ENCODE measurements at regions not wholly inside any gene's neighbourhood (a gene's known extent, or its start where the extent isn't known, plus 50 kb on each side); places are given as distances from the start of the nearest gene placed in this dataset.
"Not testable (repeated sequence)": the region's sequence is repeated elsewhere in the genome, so short reads cannot be mapped to it uniquely, and the experiment has no call there.

DNA sequence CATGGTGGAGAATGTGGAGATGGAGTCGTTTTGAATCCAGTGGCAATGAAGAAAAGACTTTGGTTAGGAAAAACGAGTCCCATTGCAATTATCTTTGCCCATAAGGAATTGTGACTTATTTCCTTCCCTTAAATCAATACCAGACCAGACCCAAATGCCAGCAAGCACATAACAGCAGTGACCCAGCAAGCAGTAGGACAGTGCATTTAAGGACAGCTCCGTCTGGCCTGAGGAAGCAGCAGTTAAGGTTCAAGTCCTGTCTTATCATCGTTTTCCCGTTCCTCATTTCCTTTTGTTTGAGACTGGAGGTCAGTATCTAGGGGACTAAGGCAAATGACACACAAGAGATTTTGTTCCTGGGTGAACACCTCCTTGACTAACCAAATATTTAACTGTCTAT lies 74.6 kb upstream of the FAM20A start:
- DNase-seq = no peak
- H3K27ac ChIP-seq = no peak overlapping the region

DNA sequence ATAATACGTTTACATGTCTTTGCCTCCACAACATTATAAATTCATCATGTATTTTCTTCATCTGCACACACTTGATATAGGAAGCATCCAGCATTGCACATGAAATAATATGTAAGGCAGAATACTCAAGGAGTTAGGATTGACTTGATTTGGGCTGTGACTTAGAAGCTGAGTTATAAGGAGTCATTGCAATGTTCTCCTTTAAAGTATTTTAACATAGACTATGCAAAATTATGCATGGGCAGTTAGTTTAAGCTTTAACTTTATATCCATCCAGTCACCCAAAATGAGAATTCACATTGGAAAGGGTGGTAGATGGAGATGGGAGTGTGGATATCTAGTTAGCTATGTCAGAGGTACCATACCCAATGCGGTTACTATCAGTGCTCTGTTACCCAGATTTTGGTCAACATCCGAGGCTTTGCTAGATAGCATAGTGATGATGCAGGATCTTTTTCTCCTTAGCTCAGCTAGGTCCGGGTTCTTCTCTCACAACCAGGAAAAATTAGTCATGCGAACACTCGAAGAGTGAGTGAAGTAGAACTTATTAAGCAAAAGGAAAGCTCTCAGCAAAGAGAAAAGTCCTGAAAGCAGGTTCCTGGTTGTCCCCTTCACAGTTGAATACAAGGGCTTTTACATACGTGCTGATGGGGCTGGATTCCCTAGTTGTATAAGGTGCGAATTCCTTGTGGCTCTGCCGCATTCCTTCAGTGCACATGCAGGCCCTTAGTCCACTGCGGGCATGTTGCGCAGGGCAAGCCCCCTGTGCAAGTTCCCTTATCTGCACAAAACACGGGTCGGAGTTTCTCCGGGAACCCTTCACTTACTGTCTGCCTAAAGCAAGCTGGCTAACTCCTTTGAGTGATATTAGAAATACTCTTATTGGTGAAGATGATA lies 73.1 kb upstream of the FAM20A start:
- Histone ChIP-seq H3K9me3 (no peaks in the 10 kb centered on the region), H3K36me3 (no peaks in the 10 kb centered on the region), H3K27ac (no peak overlapping the region), H3K4me3 (no peak overlapping the region), H3K4me1 (no peaks in the 10 kb centered on the region), H3K9ac (ENCODE audit: low read depth in 2 of 2, low read length in 2 of 2) (no peak overlapping the region), H3K27me3 (no peaks in the 10 kb centered on the region)
- intact Hi-C loops (cut with DNase I) = no loop called here
- DNase-seq = no peak
- TF ChIP-seq, protein P1, sequence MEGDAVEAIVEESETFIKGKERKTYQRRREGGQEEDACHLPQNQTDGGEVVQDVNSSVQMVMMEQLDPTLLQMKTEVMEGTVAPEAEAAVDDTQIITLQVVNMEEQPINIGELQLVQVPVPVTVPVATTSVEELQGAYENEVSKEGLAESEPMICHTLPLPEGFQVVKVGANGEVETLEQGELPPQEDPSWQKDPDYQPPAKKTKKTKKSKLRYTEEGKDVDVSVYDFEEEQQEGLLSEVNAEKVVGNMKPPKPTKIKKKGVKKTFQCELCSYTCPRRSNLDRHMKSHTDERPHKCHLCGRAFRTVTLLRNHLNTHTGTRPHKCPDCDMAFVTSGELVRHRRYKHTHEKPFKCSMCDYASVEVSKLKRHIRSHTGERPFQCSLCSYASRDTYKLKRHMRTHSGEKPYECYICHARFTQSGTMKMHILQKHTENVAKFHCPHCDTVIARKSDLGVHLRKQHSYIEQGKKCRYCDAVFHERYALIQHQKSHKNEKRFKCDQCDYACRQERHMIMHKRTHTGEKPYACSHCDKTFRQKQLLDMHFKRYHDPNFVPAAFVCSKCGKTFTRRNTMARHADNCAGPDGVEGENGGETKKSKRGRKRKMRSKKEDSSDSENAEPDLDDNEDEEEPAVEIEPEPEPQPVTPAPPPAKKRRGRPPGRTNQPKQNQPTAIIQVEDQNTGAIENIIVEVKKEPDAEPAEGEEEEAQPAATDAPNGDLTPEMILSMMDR (IDR thresholded peaks at IDR 0.05) = no peak

More for the DNA sequence above, 74.6 kb upstream of the FAM20A start:
- TF ChIP-seq, protein P1 (IDR thresholded peaks at IDR 0.05) = no peak
- H3K4me3 ChIP-seq = no peak overlapping the region
- no peaks in the 10 kb centered on the region for H3K36me3 ChIP-seq
- no peaks in the 10 kb centered on the region for H3K27me3 ChIP-seq
- H3K4me1 ChIP-seq = no peaks in the 10 kb centered on the region
- no peak overlapping the region for H3K9ac ChIP-seq (ENCODE audit: low read depth in 2 of 2, low read length in 2 of 2)
- intact Hi-C loops (cut with DNase I) = no loop called here
- H3K9me3 ChIP-seq = no peaks in the 10 kb centered on the region

- H3K36me3 ChIP-seq = no peaks in the 10 kb centered on the region
- DNase-seq = no peak
- intact Hi-C loops (cut with DNase I) = no loop called here
- H3K9me3 ChIP-seq = no peaks in the 10 kb centered on the region
- no peaks in the 10 kb centered on the region for H3K4me1 ChIP-seq
- H3K27ac ChIP-seq = no peak overlapping the region
- no peak overlapping the region for H3K4me3 ChIP-seq
- no peaks in the 10 kb centered on the region for H3K27me3 ChIP-seq
- TF ChIP-seq, protein P1 (IDR thresholded peaks at IDR 0.05) = no peak
- H3K9ac ChIP-seq (ENCODE audit: low read depth in 2 of 2, low read length in 2 of 2) = no peak overlapping the region
These were observed 70.0 kb upstream of the FAM20A start for GRCh38 chr17:68670967-68671693.

GRCh38 chr17:68666438-68666837 lies 65.3 kb upstream of the FAM20A start:
- H3K4me3 ChIP-seq; H3K27ac ChIP-seq; H3K9me3 ChIP-seq; H3K27me3 ChIP-seq; H3K4me1 ChIP-seq; H3K36me3 ChIP-seq; intact Hi-C loops (cut with DNase I); H3K9ac ChIP-seq (ENCODE audit: low read depth in 2 of 2, low read length in 2 of 2); DNase-seq: not testable (repeated sequence)

- no peak overlapping the region for H3K27ac ChIP-seq
- no peaks in the 10 kb centered on the region for H3K27me3 ChIP-seq
- H3K4me1 ChIP-seq = no peaks in the 10 kb centered on the region
- no peak overlapping the region for H3K4me3 ChIP-seq
- no peak for DNase-seq
- intact Hi-C loops (cut with DNase I) = no loop called here
- H3K9ac ChIP-seq (ENCODE audit: low read depth in 2 of 2, low read length in 2 of 2) = no peak overlapping the region
- H3K36me3 ChIP-seq = no peaks in the 10 kb centered on the region
- no peaks in the 10 kb centered on the region for H3K9me3 ChIP-seq
- TF ChIP-seq, protein P1 (IDR thresholded peaks at IDR 0.05) = no peak
These were observed 64.2 kb upstream of the FAM20A start for GRCh38 chr17:68665373-68665772.

DNA sequence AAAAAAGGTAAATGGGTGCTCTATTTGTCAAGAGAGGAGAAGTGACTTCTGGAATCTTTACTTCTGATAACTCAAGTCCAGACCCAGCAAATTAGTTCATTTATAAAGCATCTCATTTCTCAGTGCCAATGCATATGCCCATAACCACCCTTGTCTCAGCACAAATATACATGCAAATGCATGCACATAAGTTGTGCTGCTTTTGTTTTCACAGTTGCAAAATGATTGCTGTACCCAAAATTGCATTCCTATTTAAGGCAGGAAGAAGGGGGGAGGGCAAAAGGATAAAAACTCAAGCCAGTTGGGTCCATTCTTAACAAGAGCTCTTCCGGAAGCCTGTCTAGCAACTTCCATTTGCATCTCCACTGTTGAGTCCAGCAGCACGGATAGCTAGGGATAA lies 61.3 kb upstream of the FAM20A start:
- no peak for DNase-seq
- TF ChIP-seq, protein P1 (IDR thresholded peaks at IDR 0.05) = no peak
- H3K27me3 ChIP-seq = no peaks in the 10 kb centered on the region
- H3K9me3 ChIP-seq = no peaks in the 10 kb centered on the region
- no peak overlapping the region for H3K27ac ChIP-seq
- no peak overlapping the region for H3K4me3 ChIP-seq
- intact Hi-C loops (cut with DNase I) = no loop called here
- no peaks in the 10 kb centered on the region for H3K36me3 ChIP-seq
- no peaks in the 10 kb centered on the region for H3K4me1 ChIP-seq
- no peak overlapping the region for H3K9ac ChIP-seq (ENCODE audit: low read depth in 2 of 2, low read length in 2 of 2)

All from colonic mucosa (tissue), 4 donors.